OCI-LY3 (cell line): ENCODE measurements at regions not wholly inside any gene's neighbourhood (a gene's known extent, or its start where the extent isn't known, plus 50 kb on each side); places are given as distances from the start of the nearest gene placed in this dataset.
"Not testable (repeated sequence)": the region's sequence is repeated elsewhere in the genome, so short reads cannot be mapped to it uniquely, and the experiment has no call there.

Experiments
- H2AFZ ChIP-seq: fragments of 200-600, 300-600 bp; shearing (Covaris generic); 2 replicates; pipeline ENCODE4 v1.6.0; 2014; ENCODE audit warnings: antibody characterized with exemption, low read depth, low read length
- H3K27ac ChIP-seq: fragments of 200-600, 300-600 bp; sonication (generic); 2 replicates; pipeline ENCODE4 v1.5.1; 2014; ENCODE audit warnings: mild to moderate bottlenecking, low read length, moderate library complexity, mixed read lengths
- H3K27me3 ChIP-seq: fragments of 200-600, 300-600 bp; sonication (generic); 2 replicates; pipeline ENCODE4 v1.6.1; 2014; ENCODE audit warnings: low read depth, low read length, mixed read lengths
- H3K36me3 ChIP-seq: fragments of 200-600, 300-600 bp; sonication (generic); replicated peaks from 2 replicates; pipeline ENCODE3; 2014; ENCODE audit warnings: low read depth, low read length, mixed read lengths
- H3K4me1 ChIP-seq: fragments of 300-600, 200-600 bp; sonication (generic); 2 replicates; pipeline ENCODE4 v1.6.1; 2014; ENCODE audit warnings: low read length, mixed read lengths
- H3K4me2 ChIP-seq: fragments of 200-600, 300-600 bp; sonication (generic); 2 replicates; pipeline ENCODE4 v1.6.1; 2014; ENCODE audit warnings: low read length, mixed read lengths
- H3K4me3 ChIP-seq: fragments of 300-600, 200-600 bp; sonication (generic); 2 replicates; pipeline ENCODE4 v1.5.1; 2014; ENCODE audit warnings: antibody characterized with exemption, mild to moderate bottlenecking, low read length, moderate library complexity
- H3K79me2 ChIP-seq: fragments of 300-600, 200-600 bp; shearing (Covaris generic); 2 replicates; pipeline ENCODE4 v1.6.1; 2014; ENCODE audit warnings: mild to moderate bottlenecking, low read length, mixed read lengths
- H3K9ac ChIP-seq: fragments of 300-600, 200-600 bp; shearing (Covaris generic); 2 replicates; pipeline ENCODE4 v1.6.0; 2014; ENCODE audit warnings: mild to moderate bottlenecking, low read length, moderate library complexity
- H3K9me3 ChIP-seq: fragments of 200-600, 300-600 bp; shearing (Covaris generic); 2 replicates; pipeline ENCODE4 v1.6.1; 2014; ENCODE audit warnings: low read length, mixed read lengths; ENCODE audit not compliant: insufficient read depth
- H4K20me1 ChIP-seq: fragments of 200-600, 300-600 bp; sonication (generic); 2 replicates; pipeline ENCODE4 v1.6.1; 2016; ENCODE audit warnings: low read length, mixed read lengths; ENCODE audit not compliant: insufficient read depth
- CTCF ChIP-seq: fragments of 200-600, 300-600 bp; sonication (generic); IDR thresholded peaks from 2 replicates; pipeline ENCODE4 v1.5.1; 2014; ENCODE audit warnings: antibody characterized with exemption, low read length, low read depth
- EZH2phosphoT487 ChIP-seq: fragments of 200-600 bp; shearing (Covaris generic); IDR thresholded peaks from 2 replicates; pipeline ENCODE4 v1.6.1; 2018; ENCODE audit warnings: antibody characterized with exemption, mixed run types, low read depth

GRCh38 chr14:86083616-86084015, 553.7 kb downstream of the FLRT2 start:
- H2AFZ ChIP-seq: no peak overlapping the region
- TF ChIP-seq EZH2phosphoT487 (no peak), CTCF (no peak)
- no peaks in the 10 kb centered on the region for H4K20me1 ChIP-seq
- H3K27me3 ChIP-seq: no peaks in the 10 kb centered on the region
- no peaks in the 10 kb centered on the region for H3K9me3 ChIP-seq
- H3K4me2 ChIP-seq: no peak overlapping the region
- no peaks in the 10 kb centered on the region for H3K36me3 ChIP-seq
- H3K79me2 ChIP-seq: no peaks in the 10 kb centered on the region
- no peak overlapping the region for H3K4me3 ChIP-seq
- no peak overlapping the region for H3K27ac ChIP-seq
- peaks cover 12% of the 10 kb centered on the region for H3K4me1 ChIP-seq
- no peak overlapping the region for H3K9ac ChIP-seq

GRCh38 chr14:86072116-86072894, 542.4 kb downstream of the FLRT2 start:
- H3K4me3 ChIP-seq: no peak overlapping the region
- H3K36me3 ChIP-seq: no peaks in the 10 kb centered on the region
- H2AFZ ChIP-seq: no peak overlapping the region
- no peaks in the 10 kb centered on the region for H4K20me1 ChIP-seq
- H3K27ac ChIP-seq: no peak overlapping the region
- TF ChIP-seq CTCF (no peak), EZH2phosphoT487 (no peak)
- H3K9ac ChIP-seq: no peak overlapping the region
- no peaks in the 10 kb centered on the region for H3K4me1 ChIP-seq
- H3K4me2 ChIP-seq: no peak overlapping the region
- no peaks in the 10 kb centered on the region for H3K27me3 ChIP-seq
- H3K79me2 ChIP-seq: no peaks in the 10 kb centered on the region
- H3K9me3 ChIP-seq: no peaks in the 10 kb centered on the region; the same call in 1 of the 2 replicates

GRCh38 chr14:86066651-86067050, 536.7 kb downstream of the FLRT2 start:
- no peaks in the 10 kb centered on the region for H3K36me3 ChIP-seq
- no peak overlapping the region for H3K9ac ChIP-seq
- H3K9me3 ChIP-seq: no peaks in the 10 kb centered on the region
- no peak overlapping the region for H3K4me2 ChIP-seq
- no peak overlapping the region for H3K27ac ChIP-seq
- H3K4me1 ChIP-seq: no peaks in the 10 kb centered on the region
- H3K4me3 ChIP-seq: no peak overlapping the region
- no peaks in the 10 kb centered on the region for H3K27me3 ChIP-seq
- H3K79me2 ChIP-seq: no peaks in the 10 kb centered on the region
- TF ChIP-seq CTCF (no peak), EZH2phosphoT487 (no peak)
- H2AFZ ChIP-seq: no peak overlapping the region
- H4K20me1 ChIP-seq: no peaks in the 10 kb centered on the region

GRCh38 chr14:86065407-86065806, 535.5 kb downstream of the FLRT2 start:
- Histone ChIP-seq H3K9me3 (no peaks in the 10 kb centered on the region), H3K4me1 (no peaks in the 10 kb centered on the region), H4K20me1 (no peaks in the 10 kb centered on the region), H3K4me3 (no peak overlapping the region), H3K36me3 (no peaks in the 10 kb centered on the region), H3K79me2 (no peaks in the 10 kb centered on the region), H3K4me2 (no peak overlapping the region), H3K27ac (no peak overlapping the region), H2AFZ (no peak overlapping the region), H3K27me3 (no peaks in the 10 kb centered on the region), H3K9ac (no peak overlapping the region)
- TF ChIP-seq CTCF (no peak), EZH2phosphoT487 (no peak)

GRCh38 chr14:86064595-86064994, 534.7 kb downstream of the FLRT2 start:
- H3K9me3 ChIP-seq: not testable (repeated sequence)

More at GRCh38 chr14:86064595-86064994, 534.7 kb downstream of the FLRT2 start:
- H3K27me3 ChIP-seq, H3K4me1 ChIP-seq, H2AFZ ChIP-seq, H4K20me1 ChIP-seq, H3K9ac ChIP-seq, H3K4me2 ChIP-seq, H3K4me3 ChIP-seq, H3K79me2 ChIP-seq, H3K36me3 ChIP-seq, H3K27ac ChIP-seq: not testable (repeated sequence)
